NCI-H128 (cell line): ENCODE measurements at regions not wholly inside any gene's neighbourhood (a gene's known extent, or its start where the extent isn't known, plus 50 kb on each side); places are given as distances from the start of the nearest gene placed in this dataset.
"Not testable (repeated sequence)": the region's sequence is repeated elsewhere in the genome, so short reads cannot be mapped to it uniquely, and the experiment has no call there.

Source experiments
- DNase-seq: peaks from one replicate; lab custom pipeline; 2025; ENCODE audit not compliant: unreplicated experiment; lab: John Stamatoyannopoulos, UW

DNA sequence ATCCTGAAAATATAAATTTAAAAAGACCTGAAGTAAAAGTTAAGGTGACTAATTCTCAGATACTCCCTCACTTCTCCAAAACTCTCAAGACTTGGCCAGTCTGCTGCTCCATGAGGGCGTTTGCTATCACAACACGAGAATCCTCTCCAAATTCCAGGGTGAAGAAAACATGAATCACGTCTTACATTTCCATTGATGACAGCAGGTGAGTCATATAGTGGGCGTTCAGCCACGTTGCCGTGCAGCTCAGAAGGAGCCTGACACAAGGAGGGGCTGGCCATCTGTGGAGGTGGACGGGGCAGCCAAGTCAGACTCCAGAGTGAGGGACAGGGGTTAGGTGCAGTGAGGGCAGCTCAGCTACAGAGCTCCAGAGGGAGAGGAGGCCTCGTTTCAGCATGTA, 555.1 kb upstream of the ADAMTS16 start:
- DNase-seq, result no peak

DNA sequence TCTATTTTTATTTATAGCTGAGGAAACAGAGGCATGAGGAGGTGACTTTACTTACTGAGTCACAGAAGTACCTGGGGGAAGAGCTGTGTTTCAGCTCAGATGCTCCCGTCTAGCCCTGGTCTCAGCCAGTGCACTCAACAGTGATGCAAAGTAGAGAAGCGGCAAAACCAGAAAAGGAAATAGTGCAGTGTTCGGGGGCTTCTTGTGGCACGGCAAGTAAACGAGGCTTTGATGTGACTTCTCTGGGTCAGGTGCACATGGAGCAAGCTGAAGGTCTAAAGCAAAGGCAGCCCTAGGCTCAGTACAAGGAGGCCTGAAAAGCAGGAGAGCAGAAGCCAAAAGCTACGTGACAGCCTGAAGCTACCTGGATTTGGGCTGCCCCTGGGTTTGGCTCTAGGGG, 526.7 kb upstream of the ADAMTS16 start:
- DNase-seq, result no peak

DNA sequence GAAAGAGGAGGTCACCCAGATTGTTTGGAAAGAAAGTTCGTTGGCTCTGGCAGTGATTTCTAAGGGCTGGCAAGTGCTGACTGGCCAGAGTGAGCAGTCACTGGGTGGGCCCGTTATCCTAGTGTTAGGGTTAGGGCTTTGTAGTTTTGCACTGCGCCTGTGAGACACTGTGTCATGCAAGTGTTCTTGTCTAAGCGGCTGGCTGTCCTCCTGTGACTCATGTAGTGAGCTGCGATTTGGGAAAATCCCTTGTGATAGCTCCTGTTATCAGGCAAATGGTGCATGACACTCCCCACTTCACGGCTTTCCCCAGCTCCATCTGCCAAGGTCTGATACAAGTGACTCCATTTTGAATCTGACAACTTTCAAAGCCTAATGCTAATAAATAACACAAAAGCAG, 526.0 kb upstream of the ADAMTS16 start:
- no peak for DNase-seq

- DNase-seq, result not testable (repeated sequence)
These were observed 524.8 kb upstream of the ADAMTS16 start for GRCh38 chr5:4615369-4615768.

DNA sequence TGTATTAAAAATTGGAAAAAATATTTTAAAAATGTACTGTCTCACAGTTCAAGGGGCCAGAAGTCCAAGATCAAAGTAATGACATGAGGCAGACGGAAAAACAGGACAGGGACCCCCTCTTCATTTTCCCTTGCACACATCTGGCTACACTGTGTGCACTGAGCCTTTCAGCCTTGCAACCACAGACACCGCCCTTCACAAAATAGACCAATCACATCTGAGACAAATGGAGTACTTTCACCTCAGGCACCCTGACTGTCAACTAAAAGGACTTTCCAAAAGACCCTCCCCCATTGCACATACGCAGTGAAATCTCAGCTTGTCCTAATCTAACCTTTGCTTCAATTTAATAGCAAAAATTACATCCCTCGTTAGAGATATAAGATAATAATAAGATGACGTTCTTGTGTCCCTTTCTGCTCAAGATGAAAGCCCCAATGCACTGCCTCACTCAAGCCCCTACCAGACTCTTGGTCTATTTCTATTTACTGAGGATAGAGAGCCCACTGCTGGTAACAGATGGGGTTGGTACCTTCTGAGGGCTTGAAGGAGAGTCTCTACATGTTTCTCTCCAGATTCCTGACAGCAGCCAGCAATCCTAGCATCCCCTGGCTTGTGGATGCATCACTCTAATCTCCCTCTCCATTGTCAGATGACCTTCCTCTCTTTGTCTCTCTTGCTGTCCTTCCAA, 514.8 kb upstream of the ADAMTS16 start:
- DNase-seq, result no peak

- DNase-seq, result no peak
These were observed 513.0 kb upstream of the ADAMTS16 start for GRCh38 chr5:4627131-4627530.

GRCh38 chr5:4627929-4628328, 512.2 kb upstream of the ADAMTS16 start:
- no peak for DNase-seq

DNA sequence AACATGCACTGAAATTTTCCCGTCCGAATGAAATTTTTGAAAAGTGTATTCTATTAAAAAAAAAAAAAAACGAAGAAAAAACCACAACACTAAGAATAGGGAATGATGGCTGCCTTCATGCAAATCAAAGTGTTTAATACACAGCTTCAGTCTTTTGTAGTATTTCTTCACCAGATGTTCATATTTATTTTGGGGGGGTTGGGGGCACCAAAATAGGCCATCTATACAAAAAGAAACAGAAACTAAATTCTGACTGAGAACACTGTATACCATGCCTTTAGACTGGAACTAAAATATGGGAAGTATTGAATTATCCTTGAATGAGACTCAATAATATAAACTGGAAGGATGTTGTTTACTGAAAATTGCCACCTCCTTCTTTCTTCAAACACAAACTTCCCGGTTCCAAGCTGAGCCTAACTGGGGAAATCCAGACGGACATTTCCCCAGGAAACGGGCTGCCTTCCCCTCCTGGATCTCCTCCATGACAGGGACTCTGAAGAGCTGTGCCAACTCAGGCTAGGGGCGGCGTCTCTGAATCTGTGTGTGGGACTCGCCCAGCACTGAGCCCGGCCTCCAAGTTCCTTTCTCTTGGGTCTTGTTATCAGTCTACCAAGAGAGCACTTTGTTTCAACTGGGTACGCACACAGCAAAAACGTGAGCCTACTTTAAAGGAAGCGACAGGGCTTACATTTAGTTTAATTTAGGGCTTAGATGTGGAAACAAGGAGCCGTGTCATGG, 511.3 kb upstream of the ADAMTS16 start:
- DNase-seq, result no peak

GRCh38 chr5:4630031-4630430, 510.1 kb upstream of the ADAMTS16 start:
- DNase-seq, result no peak

- DNase-seq, result no peak
These were observed 505.8 kb upstream of the ADAMTS16 start for GRCh38 chr5:4634342-4634741.

DNA sequence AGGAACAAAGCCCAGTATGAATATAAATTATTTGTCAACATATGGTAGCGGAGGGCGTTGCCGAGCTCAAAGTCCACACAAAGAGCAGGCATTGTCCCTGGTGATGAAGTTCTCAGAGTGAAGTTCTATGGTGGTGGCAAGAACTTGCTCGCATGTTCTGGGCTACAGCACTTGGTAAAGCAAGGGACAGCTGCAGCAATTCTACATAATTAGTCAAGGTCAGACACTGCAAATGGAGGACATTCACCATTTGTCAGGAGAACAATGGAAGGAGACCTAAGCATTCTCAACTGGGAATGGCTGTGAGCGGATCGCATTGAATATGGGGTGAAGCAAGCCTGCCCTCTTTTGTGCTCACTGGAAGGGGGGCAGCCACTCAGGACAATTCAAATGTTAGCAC, 503.8 kb upstream of the ADAMTS16 start:
- no peak for DNase-seq

DNA sequence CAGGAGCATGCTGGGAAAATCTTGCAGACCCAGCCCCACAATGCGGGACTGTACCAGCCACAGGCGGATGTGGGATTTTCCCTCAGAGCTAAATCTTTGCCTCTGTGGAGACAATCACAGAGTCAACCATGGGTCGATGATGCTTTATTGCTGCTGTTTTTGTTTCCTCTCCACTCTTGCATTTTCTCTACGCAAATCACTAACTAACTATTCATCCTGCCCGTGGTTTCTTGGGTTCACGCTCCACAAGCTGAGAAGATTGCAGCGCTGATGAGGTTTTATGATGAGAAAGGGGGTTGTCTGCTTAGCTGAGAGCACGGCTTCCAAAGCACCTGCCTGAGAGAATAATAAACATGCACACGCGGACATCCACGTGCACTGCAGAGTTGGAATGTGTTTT, 500.2 kb upstream of the ADAMTS16 start:
- no peak for DNase-seq

DNA sequence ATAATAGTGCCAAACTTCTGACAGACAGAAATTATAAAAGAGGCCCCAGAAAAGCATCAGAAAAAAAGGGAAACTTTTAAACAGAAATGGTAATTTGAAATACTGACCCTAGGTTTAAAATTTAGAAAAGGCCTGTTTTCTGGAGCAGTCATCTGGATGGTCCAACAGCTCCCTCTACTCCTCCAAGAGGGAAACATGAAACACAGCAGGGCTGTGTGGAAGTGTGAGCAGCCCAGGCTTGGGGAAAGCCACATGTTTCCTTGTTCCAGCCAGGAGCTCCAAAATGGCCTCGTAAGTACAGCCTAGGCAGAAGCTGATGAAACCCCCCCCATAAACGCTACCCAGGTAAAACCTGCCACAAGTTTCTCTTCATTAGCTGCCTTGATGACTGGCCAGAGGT, 499.3 kb upstream of the ADAMTS16 start:
- DNase-seq, result no peak

GRCh38 chr5:4642525-4642924, 497.6 kb upstream of the ADAMTS16 start:
- DNase-seq, result no peak

DNA sequence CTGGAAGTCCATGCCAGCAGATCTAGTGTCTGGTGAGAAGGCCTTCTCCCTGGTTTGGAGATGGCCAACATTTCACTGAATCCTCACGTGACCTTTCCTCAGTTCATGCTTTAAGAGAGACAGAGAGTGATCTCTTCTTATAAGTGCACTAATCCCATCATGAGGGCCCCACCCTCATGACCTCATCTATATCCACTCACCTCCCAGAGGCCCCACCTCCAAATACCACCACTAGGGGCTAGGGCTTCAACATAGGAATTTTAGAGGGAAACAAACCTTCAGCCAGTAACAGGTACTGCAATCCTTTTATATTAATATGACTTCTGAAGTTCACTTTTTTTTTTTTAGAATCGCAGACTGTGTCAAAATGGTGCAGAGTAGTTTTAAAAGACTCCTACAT, 496.9 kb upstream of the ADAMTS16 start:
- DNase-seq, result no peak

DNA sequence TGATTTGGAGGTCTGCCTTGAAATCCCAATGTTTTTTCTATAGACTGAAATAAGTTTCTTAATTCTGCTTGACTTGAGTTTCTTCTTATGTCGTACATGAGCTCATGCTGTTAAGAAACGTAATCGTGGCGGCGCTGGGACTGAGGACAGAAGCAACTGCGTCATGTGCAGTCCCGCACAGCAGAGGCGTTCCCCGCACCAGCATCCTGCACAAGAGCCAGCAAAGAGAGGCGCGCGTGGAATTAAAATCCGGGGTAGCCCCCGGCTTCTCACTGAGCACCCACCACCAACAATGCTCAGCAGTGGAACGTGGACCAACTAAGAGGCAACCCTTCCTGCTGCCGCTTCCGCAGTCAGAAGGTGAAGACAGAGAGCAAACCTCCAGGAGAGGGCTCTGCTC, 496.2 kb upstream of the ADAMTS16 start:
- DNase-seq, result no peak

GRCh38 chr5:4646715-4647375, 493.3 kb upstream of the ADAMTS16 start:
- DNase-seq, result no peak

DNA sequence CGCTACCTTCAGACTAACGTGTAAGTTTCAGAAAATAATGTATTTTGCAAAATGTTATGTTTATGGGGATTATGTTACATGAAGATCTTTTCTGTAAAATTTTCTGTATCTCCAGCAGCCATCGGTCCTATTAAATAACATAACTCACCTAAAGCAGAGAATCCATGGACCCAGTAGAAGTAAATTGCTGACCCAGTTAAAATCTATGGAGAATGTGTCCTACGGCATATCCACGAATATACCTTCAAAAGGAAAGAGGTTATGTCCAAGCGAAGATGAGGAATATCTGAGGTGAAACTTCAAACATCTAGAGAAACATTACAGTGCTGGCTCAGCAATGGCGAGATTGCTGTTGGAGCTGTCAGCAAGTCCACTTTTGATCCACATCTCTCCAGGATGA, 492.2 kb upstream of the ADAMTS16 start:
- no peak for DNase-seq

DNA sequence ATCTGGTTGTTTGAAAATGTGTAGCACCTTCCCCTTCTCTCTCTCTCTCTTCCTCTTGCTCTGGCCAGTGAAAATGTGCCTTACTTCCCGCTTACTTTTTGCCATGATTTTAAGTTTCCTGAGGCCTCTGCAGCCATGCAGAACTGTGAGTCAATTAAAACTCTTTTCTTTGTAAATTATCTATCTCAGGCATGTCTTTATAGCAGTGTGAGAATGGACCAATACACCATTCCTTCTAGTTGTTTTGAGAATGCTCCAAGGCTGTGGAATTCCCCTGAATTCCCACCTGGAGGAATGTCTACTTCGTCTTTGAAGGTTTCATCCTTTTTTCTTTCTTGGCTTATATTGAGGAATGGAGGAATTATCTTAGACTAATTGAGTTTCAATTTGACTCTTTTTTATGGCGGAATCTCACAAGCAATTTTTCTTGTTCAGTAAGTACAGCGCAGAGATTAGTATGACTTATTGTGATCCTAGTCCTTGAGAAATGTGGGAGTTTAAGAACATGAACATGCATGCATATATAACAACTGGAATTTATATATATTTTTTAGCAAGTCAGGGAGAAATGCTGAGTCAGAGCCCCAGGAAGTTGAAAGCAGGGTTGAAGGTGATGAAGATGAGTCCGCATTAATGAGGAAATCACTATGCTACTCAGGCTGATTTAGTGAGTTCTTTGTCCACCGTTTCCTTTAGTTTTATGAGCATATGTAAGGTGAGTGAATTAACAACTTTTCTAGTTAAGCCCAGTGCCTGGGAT, 488.1 kb upstream of the ADAMTS16 start:
- DNase-seq, result no peak

DNA sequence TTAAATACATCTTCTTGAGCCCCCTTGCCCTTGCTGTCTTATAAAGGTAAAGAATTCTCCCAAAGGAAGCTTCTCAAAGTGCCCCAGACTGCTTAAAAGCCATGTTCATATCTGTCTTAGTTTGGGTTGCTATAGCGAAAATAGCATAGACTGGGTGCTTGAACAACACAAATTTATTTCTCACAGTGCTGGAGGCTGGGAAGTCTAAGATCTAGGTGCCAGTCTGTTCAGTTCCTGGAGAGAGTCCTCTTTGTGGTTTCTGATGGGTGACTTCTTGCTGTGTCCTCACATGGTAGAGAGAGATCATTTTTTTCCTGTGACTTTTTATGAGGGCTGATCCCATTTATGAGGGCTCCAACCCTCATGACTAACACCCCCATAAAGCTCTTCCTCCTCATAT, 486.7 kb upstream of the ADAMTS16 start:
- no peak for DNase-seq

- no peak for DNase-seq
These were observed 480.3 kb upstream of the ADAMTS16 start for GRCh38 chr5:4659851-4660250.

GRCh38 chr5:4661326-4661725, 478.8 kb upstream of the ADAMTS16 start:
- peak; percentile 90 for DNase-seq
